OCI-LY3 (cell line): ENCODE measurements at regions not wholly inside any gene's neighbourhood (a gene's known extent, or its start where the extent isn't known, plus 50 kb on each side); places are given as distances from the start of the nearest gene placed in this dataset.
"Not testable (repeated sequence)": the region's sequence is repeated elsewhere in the genome, so short reads cannot be mapped to it uniquely, and the experiment has no call there.

ENCODE experiments used
- EZH2phosphoT487 ChIP-seq: fragments of 200-600 bp; shearing (Covaris generic); IDR thresholded peaks from 2 replicates; pipeline ENCODE4 v1.6.1; 2018; ENCODE audit warnings: antibody characterized with exemption, mixed run types, low read depth
- TF ChIP-seq, protein P1 (sequence below): fragments of 200-600, 300-600 bp; sonication (generic); IDR thresholded peaks from 2 replicates; pipeline ENCODE4 v1.5.1; 2014; ENCODE audit warnings: antibody characterized with exemption, low read length, low read depth

DNA sequence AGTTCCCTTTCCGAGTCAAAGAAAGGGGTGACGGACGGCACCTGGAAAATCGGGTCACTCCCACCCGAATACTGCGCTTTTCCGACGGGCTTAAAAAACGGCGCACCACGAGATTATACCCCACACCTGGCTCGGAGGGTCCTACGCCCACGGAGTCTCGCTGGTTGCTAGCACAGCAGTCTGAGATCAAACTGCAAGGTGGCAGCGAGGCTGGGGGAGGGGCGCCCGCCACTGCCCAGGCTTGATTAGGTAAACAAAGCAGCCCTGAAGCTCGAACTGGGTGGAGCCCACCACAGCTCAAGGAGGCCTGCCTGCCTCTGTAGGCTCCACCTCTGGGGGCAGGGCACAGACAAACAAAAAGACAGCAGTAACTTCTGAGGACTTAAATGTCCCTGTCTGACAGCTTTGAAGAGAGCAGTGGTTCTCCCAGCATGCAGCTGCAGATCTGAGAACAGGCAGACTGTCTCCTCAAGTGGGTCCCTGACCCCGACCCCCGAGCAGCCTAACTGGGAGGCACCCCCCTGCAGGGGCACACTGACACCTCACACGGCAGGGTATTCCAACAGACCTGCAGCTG is 117.5 kb upstream of the BCL6 start:
- not testable (repeated sequence) for TF ChIP-seq EZH2phosphoT487
- TF ChIP-seq, protein P1, sequence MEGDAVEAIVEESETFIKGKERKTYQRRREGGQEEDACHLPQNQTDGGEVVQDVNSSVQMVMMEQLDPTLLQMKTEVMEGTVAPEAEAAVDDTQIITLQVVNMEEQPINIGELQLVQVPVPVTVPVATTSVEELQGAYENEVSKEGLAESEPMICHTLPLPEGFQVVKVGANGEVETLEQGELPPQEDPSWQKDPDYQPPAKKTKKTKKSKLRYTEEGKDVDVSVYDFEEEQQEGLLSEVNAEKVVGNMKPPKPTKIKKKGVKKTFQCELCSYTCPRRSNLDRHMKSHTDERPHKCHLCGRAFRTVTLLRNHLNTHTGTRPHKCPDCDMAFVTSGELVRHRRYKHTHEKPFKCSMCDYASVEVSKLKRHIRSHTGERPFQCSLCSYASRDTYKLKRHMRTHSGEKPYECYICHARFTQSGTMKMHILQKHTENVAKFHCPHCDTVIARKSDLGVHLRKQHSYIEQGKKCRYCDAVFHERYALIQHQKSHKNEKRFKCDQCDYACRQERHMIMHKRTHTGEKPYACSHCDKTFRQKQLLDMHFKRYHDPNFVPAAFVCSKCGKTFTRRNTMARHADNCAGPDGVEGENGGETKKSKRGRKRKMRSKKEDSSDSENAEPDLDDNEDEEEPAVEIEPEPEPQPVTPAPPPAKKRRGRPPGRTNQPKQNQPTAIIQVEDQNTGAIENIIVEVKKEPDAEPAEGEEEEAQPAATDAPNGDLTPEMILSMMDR: not testable (repeated sequence)
